Stimulated activated CD8-positive, alpha-beta memory T cell treated with anti-CD3 and anti-CD28 coated beads, Interleukin-2, amount 100 ng/mL, for 48 hours (primary cell): ENCODE measurements at regions not wholly inside any gene's neighbourhood (a gene's known extent, or its start where the extent isn't known, plus 50 kb on each side); places are given as distances from the start of the nearest gene placed in this dataset.

Experiments used
- DNase-seq, 2 donors: peaks; one replicate each; pipeline ENCODE4 v3.0.0-alpha.2; 2020; ENCODE audit warnings: low read depth in 2 of 2

GRCh38 chr2:219893541-219893940, 266.1 kb downstream of the SLC4A3 start:
- DNase-seq: no peak

DNA sequence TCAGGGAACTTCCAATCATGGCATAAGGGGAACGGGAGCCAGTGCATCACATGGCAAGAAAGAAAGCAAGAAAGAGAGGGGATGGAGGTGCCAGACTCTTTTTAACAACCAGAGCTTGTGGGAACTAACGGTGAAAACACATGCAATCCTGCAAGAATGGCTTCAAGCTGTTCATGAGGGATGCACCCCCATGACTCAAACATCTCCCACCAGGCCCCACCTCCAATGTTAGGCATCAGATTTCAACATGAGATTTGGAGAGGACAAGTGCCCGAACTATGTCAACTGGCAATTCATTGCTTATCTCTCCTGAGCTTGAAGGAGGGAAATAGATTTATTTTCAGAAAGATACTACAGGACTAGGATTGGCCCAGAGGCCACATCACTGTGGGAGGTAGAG, 270.0 kb downstream of the SLC4A3 start:
- no peak for DNase-seq

- DNase-seq: no peak
These were observed 273.7 kb downstream of the SLC4A3 start for GRCh38 chr2:219901155-219901554.

DNA sequence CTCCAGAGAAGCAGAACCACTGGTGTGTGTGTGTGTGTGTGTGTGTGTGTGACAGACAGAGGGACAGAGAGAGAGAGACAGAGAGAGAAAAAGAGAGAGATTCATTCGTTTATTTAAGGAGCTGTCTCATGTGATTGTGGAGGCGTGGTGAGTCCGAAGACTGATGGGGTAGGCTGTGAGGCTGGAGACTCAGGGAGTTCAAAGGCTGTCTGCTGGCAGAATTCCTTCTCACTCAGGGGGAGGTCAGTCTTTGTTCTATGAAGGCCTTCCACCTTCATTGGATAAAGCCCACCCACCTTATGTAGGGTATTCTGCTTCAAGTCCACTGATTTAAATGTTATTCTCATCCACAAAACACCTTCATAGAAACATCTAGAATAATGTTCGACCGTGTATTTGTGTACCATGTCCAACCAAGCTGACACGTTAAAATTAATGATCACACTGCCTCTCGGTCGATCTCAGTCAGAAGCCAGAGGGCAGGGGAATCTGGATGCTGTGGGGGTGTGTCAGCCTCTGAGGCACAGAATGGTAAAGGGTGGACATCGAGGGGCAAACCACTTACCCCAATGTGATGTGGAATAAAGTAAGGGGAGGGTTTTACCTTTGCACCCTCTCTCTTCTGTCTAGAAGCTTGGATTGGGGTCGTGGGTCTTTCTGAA, 275.6 kb downstream of the SLC4A3 start:
- no peak for DNase-seq

DNA sequence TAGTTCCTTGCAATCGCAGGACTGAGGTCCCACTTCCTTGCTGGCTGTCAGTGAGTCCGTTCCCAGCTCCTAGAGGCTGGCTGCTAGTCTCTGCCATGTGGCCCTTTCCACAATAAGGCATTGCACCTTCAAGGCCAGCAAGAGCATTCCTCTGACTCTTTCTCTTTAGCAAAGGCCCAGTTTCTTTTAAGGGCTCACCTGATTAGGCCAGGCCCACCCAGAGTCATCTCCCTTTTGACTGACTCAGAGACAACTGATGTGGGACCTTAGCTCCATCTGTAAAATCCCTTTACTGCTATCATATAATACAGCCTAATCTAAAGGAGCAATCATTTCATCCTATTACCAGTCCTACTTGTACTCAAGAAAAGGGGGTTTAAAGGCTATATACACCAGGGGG, 278.2 kb downstream of the SLC4A3 start:
- DNase-seq: no peak

- DNase-seq: no peak
These were observed 278.9 kb downstream of the SLC4A3 start for GRCh38 chr2:219906114-219907010.

DNA sequence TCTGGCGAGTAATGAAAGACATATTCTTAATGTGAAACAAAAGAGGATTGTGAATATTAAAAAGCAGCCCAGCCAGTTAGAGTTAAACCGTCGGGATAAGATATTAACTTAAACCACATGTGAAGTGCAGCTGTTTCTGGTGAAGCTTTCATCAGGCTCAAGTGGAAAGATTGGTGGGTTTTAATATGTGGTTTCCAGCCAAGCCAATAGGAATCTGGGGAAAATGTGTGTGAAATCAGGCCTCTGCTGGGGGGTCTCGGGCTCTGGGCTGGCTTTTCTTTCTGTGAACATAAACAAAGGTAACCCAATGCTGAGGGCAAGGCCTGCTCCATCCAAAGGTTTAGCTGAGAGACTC, 279.6 kb downstream of the SLC4A3 start:
- DNase-seq: no peak

DNA sequence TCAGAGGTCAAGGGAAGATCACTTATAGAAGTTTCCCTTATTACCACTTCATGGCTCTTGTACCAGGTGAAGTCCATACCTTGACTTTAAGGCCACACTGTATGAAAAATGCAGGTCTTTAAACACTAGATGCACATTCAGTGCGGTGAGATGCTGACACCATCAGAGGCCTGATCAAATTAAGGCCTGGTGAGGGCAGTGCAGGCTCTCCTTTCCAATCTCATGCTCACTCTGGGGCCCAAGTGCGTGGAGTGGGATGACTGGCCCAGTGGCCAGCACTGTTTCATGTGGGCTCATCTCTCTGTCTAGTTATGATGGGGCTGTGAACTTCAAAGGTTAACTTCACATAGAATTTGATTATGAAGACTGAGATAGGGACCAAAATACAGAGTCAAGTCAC, 281.1 kb downstream of the SLC4A3 start:
- DNase-seq: no peak

DNA sequence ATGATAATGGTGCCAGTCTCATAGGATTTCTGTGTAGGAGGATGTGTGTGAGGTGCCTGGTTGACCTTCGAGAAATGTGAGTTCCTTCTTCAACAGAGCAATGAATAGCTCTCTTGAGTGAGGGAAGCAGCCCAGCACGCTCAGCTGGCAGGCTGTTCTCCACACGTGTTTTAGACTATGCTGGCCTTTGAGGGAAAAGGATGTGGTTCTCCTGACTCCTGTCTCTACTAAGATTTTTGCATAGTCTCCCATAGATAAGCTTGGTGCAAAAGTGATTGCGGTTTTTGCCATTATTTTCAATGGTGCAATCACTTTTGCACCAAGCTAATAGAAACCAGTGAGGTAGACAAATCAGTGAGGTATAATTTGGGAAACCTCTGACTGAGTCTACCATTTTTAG, 284.1 kb downstream of the SLC4A3 start:
- DNase-seq: no peak

DNA sequence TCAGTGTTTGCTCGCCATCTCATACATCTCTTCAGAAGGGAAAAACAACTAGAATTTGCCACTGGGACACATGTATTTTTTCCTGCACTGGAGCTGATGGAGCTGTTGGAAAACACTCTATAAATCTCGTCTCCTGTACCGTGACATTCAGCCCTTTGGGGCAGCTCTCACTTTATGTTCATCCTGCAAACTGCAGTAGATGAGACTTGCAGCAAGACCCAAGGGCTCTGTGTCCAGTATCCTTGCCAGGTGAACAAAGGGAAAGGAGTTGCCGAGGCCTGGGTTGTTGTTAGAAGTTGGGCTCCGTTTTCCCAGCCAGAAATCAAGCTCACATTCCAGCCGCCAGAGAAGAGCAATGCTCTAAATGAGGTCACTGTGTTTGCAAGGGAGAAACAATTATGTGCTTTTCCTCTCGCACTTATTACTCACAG, 285.1 kb downstream of the SLC4A3 start:
- DNase-seq: no peak

GRCh38 chr2:219914577-219914976, 287.1 kb downstream of the SLC4A3 start:
- DNase-seq: no peak

DNA sequence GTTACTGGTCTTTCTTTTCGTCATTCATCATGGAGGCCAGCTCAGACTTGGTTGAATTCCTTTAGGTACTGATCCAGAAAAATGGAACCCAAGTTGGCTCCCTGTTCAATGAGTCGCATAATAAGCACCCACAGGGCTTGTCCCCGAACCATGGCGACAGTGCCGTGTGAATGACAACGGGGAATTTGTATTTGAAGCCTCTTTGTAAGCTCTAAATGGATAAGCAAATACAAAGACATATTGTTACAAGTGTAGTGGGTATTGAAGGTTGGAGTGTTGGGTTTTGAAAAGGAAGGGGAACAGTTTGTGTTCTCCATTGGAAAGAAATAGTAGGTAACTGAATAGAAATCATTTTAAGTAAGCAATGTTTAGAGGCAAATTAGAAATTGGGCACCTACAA, 288.9 kb downstream of the SLC4A3 start:
- no peak for DNase-seq

- DNase-seq: no peak
These were observed 289.5 kb downstream of the SLC4A3 start for GRCh38 chr2:219916726-219917440.

GRCh38 chr2:219918254-219918653, 290.8 kb downstream of the SLC4A3 start:
- DNase-seq: no peak

DNA sequence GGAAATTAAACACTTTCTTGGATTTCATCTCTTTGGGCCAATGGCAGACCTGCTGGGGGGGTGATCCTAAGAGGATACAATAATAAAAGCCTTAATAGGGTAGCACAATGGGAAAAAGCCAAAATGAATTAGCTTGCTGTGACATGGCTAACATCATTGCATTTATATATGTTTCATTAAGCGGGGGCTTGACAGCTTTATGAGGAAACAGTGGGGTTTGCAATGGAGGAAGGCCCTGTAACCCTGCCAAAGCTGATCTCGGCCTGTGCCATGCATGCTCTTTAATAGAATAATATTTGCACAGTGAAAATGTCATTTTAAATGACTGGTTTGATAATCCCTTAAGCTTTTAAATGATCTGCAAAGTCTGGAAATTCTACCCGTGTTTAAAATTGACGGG, 291.5 kb downstream of the SLC4A3 start:
- no peak for DNase-seq

- no peak for DNase-seq
These were observed 292.1 kb downstream of the SLC4A3 start for GRCh38 chr2:219919506-219919905.

GRCh38 chr2:219929835-219930234, 302.4 kb downstream of the SLC4A3 start:
- DNase-seq: no peak

- DNase-seq: no peak
These were observed 312.2 kb downstream of the SLC4A3 start for GRCh38 chr2:219939647-219940046.

DNA sequence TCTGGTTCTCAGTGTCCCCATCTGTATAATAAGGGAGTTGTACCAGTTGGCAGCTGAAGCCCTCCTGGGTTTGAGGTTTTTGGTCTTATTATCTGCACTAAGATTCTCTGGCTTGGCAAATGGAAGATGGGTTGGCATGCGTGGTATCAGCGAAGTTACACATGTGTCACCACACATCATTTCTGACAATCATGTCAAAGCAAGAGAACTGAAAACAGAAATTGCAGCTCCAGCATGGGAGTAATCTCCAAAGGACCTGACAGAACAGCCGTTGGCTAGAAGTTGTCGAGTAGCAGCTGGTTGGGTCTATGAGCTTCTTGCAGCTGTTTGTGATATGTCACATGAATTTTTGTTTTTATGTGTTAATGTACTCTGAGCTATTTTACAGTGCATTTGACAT, 317.4 kb downstream of the SLC4A3 start:
- DNase-seq: no peak

GRCh38 chr2:219946021-219946420, 318.6 kb downstream of the SLC4A3 start:
- no peak for DNase-seq

GRCh38 chr2:219946529-219946928, 319.1 kb downstream of the SLC4A3 start:
- no peak for DNase-seq

DNA sequence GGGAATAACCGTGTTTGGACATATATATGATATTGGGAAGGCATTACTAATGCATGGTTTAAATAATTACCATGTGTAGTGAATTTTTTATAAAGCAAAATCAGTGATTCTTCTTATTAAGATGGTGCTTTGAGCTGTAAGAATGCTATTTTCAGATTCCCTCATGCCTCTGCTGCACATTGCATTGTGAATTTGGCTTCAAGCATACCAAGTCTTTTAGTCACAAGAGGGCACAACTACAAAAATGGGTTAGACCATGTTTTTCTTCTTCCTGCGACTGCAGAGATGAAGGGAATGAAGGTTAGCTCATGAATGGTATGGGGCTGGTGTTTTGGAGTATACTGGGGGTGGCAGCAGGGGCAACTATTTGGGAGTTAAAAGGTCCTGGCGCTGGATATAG, 320.1 kb downstream of the SLC4A3 start:
- no peak for DNase-seq

- no peak for DNase-seq
These were observed 321.6 kb downstream of the SLC4A3 start for GRCh38 chr2:219949053-219949452.
